Uterus (tissue), 2 donors: ENCODE measurements at regions not wholly inside any gene's neighbourhood (a gene's known extent, or its start where the extent isn't known, plus 50 kb on each side); places are given as distances from the start of the nearest gene placed in this dataset.

Experiments used
- CTCF ChIP-seq, 4 experiments: fragments of 200-600 bp in 2 of 4; fragments of 450-650 bp in 2 of 4; sonication (generic) in 2 of 4; IDR thresholded peaks; one replicate each; pipeline ENCODE4 v1.5.1; 2016 to 2019; ENCODE audit warnings: antibody characterized with exemption in 4 of 4, mild to moderate bottlenecking in 2 of 4, moderate library complexity in 1 of 4
- POLR2A ChIP-seq, 2 donors: fragments of 450-650 bp; IDR thresholded peaks; one replicate each; pipeline ENCODE4 v1.6.1; 2016; ENCODE audit warnings: antibody characterized with exemption in 2 of 2, mild to moderate bottlenecking in 1 of 2, moderate library complexity in 1 of 2

- TF ChIP-seq CTCF (IDR thresholded peaks at IDR 0.05) (no peak), POLR2A (IDR thresholded peaks at IDR 0.05) (no peak)
These were observed 99.3 kb upstream of the ESRRG start for GRCh38 chr1:216822480-216822879.
